Activated CD4-positive, alpha-beta T cell treated with anti-CD3 and anti-CD28 coated beads, Interleukin-10, Interleukin-2, amounts not matched to agents 100 ng/mL and 50 ng/mL, durations not matched to agents 16 hours and 8 hours (primary cell): ENCODE measurements at regions not wholly inside any gene's neighbourhood (a gene's known extent, or its start where the extent isn't known, plus 50 kb on each side); places are given as distances from the start of the nearest gene placed in this dataset.
A peak's percentile ranks its signal among the peaks of the same experiment; 100 is the strongest.
"Not testable (repeated sequence)": the region's sequence is repeated elsewhere in the genome, so short reads cannot be mapped to it uniquely, and the experiment has no call there.

Experiments
- DNase-seq: peaks from one replicate; pipeline ENCODE4 v3.0.0-alpha.2; 2020

DNA sequence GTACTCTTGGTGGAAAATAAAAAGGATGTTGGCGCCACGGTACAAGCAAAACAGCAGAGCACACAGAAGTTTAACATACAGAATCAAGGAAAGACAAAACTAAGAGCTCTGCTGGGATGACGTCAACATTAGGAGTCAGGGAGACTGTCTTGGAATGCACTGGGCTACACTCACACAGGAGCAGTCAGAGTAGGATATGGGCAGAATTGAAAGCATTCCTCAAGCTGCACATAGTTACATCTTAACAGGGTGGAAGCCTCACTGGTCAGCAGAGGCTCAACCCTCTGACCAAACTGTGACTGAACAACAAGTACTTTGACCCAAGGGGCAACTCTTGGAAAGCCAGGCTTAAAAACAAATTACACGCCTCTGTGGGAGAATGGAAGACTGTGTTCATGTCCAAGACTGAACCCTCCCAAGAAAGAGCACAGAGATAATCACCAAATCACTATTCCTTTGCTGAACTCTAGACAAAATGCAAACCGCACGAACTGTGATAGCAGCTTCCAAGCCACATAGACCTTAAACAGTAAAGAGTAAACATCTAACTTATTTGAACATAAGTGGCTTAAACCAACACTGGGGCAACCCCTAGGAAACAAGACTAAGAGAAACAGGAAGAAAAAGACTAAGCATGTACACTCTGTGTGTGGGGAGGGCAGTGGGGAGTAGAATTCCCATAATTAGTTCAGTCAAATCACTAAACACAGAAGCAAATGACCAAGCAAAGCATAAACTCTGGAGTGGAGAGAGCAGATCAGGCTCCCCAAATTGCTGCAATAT lies 772.7 kb downstream of the PRELID2 start:
- no peak for DNase-seq

GRCh38 chr5:145056800-145057199 lies 778.3 kb downstream of the PRELID2 start:
- DNase-seq = peak; percentile 74

DNA sequence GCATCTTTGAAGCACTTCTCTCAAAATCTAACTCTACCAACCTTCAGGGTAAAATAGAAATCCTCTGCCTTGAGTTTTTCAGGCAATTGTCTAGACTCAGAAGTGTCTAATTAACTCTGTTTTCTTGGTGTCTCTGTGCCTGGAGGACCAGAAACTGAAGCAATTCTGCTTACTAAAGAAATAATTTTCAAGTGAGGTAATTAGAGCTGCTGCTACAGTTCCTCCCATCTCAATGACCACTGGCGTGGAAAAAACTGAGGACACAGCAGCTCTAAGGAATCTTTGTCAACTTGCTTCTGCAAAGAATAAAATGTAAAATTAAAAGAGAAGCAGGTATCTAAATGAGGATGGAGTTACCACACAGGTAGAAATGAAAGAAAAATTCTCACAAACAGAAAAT lies 785.0 kb downstream of the PRELID2 start:
- DNase-seq = no peak

GRCh38 chr5:145044970-145045369 lies 790.2 kb downstream of the PRELID2 start:
- no peak for DNase-seq

- no peak for DNase-seq
Measured at GRCh38 chr5:145028626-145029025, 806.5 kb downstream of the PRELID2 start.

- no peak for DNase-seq
Measured at GRCh38 chr5:145027286-145027685, 807.9 kb downstream of the PRELID2 start.

DNA sequence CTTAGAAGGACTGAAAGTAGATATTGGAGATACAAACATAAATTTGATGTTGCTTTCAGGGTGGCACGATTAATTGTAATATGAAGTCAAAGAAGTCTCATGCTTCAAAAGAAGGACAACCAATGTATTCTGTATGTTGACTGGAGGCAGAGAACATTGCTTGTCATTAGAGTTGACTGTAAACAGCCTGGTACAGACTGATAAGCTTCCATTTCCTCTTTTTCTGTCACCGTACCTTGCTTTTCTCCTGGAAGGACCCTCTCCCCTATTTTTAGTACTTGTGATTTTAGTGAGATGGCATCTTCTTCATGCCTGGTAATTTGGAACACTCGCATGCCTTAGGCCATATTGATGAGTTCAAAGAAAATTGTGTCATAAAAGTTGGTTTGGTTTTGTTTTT lies 809.4 kb downstream of the PRELID2 start:
- no peak for DNase-seq

DNA sequence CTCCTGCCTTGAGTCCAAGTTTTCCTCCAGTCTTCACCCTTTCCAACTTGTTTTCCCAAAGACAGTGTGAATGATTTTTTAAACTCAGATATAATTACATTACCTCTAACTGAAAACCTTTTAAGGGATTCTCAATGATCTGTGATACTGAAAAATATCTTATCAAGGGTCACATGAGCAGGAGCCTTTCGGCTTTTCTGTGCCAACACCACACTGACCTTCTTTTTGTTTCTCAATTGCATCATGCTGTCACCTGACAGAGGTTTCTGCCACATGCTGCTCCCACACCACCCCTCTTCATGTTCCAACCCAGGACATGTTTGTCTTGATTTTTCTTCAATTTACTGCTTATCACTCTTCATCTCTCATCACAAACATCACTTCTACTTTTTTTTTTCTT lies 820.0 kb downstream of the PRELID2 start:
- no peak for DNase-seq

DNA sequence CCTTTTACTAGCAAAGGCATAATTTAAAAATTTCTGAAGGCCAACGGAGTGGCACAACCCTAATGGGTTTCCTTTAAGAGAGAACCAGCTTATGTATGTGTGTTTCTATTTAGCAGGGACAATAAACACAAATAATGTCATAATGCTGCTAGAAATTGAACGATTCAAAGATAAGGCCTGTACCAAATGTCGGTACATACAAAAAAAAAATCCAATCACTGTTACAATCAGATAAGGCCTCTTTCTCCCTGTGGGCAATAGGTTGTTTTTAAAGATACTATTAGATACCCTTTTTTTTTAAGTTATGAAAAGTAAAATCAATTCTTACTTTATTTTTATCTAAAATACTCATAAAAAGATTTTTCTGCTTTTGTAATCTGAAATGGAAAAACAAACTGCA lies 821.0 kb downstream of the PRELID2 start:
- DNase-seq = no peak

GRCh38 chr5:145010834-145011233 lies 824.3 kb downstream of the PRELID2 start:
- DNase-seq = no peak

- no peak for DNase-seq
Measured at GRCh38 chr5:145008876-145009530, 826.1 kb downstream of the PRELID2 start.

DNA sequence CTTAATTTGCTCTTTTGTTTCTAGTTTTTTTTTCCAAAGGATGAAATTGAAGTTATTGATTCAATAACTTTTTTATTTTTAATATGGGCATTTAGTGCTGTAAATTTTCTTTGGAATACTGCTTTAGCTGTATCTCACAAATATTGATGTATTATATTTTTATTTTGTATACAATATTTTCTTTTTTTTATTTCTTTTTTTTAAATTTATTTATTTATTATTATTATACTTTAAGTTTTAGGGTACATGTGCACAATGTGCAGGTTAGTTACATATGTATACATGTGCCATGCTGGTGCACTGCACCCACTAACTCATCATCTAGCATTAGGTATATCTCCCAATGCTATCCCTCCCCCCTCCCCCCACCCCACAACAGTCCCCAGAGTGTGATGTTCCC lies 823.7 kb downstream of the KCTD16 start:
- DNase-seq = not testable (repeated sequence)

GRCh38 chr5:144983101-144983500 lies 812.4 kb downstream of the KCTD16 start:
- DNase-seq = no peak

DNA sequence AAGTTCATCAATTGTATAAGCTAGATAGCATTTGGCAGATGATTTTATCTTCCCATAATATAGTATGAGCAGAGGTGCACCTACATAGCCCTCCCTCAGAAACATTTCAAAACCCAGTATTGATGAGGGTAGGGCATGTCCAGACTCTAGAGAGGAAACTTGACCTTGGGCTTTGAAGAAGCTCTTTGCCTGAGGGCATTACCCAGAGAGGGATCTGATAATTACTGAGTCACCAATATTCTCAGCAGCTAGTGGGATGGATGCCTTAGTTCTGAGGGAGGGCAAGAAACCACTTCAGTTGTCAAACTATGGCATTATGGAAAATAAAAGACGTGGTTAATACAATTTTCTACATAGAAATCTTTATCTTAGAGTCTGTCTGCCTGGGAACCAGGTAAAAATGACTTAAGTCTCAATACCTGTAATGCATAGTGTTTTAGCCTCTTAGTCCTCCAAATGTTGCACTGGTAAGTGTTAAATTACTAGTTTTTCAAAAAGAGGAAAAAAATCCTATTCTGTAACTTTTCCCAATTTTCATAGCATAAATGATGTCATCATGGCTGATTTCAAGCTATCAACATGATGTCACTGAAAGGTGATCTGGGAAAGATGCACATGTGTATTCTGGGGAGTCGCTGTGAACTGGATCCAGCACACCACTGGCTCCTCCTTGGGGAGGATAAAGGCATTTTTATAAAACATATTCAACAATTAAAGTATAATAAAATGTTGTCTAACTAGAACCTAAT lies 809.0 kb downstream of the KCTD16 start:
- no peak for DNase-seq

- DNase-seq = no peak
Measured at GRCh38 chr5:144972317-144972716, 801.6 kb downstream of the KCTD16 start.

DNA sequence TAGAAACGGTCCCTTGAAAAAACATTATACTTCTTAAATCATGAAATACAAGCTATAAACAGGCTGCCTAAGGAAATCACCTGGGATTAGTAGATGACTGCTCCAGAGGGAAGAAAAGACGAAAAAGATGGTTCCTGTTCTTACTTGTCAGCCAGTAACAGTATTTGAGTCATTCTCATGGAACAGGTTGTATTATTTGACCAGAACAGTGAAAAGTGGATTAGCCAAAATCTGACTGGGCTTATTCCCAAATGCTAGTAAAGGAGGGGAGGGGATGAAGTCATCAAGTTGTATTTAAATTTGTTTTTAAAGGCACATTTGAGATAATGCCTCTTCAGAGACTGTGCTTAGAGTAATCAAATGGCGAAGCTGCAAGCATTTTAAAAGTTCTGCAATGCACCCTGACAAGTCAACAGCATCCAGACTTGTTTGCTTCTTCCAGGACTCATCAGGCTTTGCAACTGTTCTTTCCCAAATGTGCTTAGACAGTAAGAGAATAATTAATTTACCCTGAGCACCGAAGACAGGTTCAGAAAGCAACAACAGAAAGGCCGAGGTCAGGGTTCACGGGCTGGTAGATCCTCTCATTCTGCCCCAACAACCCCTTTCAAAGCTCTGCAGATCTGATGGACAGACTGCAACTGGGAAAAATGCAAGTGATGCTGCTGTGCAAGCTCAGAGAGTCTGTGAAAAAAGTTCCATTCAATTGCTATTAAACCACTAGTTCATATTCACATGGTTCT lies 800.6 kb downstream of the KCTD16 start:
- DNase-seq = no peak

DNA sequence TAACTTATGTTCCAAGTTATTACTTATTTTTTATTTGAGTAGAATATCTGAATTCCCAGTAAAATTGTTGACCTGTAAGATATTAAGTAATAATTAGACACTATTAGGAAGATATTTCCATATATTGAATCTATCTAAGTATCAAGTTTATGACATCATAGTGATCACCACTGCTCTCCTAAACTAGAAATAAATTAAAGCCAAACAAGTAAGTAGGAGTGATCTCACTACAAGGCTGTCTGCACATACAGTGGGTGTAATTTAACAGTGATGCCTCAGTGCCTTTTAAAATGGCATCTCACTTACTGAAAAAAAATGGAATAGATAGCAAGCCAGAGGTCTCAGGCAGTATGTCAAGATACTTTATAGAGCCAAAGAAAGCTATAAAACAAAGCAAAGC lies 789.6 kb downstream of the KCTD16 start:
- no peak for DNase-seq

- no peak for DNase-seq
Measured at GRCh38 chr5:144958002-144958401, 787.3 kb downstream of the KCTD16 start.

GRCh38 chr5:144950996-144951395 lies 780.3 kb downstream of the KCTD16 start:
- DNase-seq = no peak

DNA sequence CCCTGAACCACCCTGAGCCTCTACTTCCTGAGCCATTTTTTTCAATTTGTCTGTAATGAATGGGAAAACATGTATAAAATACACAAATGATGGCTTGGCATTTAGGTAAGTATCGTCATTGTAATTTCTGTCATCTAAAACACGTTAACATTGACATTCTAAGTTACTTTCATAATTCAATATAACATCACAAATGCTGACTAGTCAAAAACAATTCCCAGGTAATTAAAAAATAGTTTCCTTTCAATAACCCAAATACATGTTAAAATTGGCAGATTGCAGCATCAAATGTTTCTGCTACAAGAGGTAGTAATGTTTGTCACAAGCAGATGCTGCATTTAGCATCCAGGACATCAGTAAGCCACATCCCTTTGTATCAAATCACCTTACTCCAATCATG lies 776.4 kb downstream of the KCTD16 start:
- no peak for DNase-seq

- no peak for DNase-seq
Measured at GRCh38 chr5:144945503-144945902, 774.8 kb downstream of the KCTD16 start.

GRCh38 chr5:144944936-144945335 lies 774.3 kb downstream of the KCTD16 start:
- no peak for DNase-seq

DNA sequence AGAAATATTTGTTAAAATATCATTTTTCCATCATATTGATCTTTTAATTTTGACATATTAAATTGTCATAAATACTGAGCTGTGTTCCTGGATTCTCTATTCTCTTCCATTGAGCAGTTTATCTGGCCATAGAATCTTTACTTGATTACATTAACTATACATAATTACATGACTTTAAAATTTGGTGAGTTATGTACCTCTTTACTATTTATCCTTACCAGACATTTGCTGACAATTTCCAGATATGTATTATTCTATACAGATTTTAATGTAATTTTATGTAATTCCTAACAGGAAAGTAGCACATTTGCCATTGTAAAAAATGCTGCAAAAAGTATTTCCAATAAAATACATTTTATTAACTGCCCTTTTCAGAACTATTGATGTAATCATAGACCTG lies 770.3 kb downstream of the KCTD16 start:
- DNase-seq = no peak
